ENCODE measurements at regions not wholly inside any gene's neighbourhood (a gene's known extent, or its start where the extent isn't known, plus 50 kb on each side); places are given as distances from the start of the nearest gene placed in this dataset.
"Not testable (repeated sequence)": the region's sequence is repeated elsewhere in the genome, so short reads cannot be mapped to it uniquely, and the experiment has no call there.

DNA sequence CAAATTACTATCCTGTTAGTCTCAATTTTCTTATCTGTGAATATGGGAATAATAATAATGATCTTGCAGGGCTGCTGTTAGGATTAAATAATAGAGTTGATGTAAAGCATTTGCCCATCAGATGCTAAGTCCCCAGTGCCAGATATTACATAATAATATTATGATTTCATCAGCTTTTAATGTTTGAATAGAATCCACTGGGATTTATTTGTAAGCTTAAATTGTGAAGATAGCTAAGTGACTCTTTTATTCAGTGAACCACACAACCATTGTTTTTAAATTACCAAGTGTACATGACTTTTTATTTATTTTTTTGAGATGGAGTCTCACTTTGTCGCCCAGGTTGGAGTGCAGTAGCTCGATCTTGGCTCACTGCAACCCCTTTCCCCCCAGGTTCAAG lies 510.3 kb upstream of the DPP6 start:
- DNase-seq, result no peak

DNA sequence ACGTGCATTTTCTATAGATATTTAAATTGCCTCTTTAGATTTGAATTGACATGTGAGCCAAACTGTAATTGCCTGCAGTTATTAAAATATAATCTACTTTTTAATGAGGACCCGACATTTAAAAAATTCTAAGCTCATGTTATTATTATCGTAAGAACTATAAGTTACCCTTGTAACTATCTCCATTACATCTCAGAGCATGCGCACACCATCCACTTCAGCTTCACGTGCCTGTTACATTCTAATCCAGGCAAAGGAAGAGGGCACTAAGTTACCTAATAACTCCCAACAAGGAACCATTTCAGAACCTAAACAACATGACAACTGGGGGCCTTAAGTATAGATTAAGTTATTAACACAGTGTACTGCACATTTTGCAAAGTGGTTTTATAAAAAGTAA lies 509.0 kb upstream of the DPP6 start:
- DNase-seq, result no peak

DNA sequence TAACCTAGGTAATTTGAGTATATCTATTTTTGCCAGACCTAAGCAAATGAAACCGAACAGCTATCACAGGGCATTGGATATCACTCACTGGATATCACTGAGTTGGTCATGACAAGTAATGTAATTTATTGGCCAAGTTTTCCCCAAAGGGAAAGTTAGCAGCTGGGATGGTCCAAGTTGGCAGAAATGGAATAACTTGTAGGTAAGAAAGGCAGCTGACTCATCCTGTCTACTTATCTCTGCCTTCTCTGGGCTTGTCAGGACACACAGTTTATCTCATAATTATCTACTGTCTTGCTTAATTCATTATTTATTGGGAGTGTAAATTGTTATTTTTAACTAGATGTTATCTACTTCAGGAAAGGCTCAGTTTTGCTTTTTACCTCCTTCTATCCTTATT lies 502.0 kb upstream of the DPP6 start:
- DNase-seq, result no peak

DNA sequence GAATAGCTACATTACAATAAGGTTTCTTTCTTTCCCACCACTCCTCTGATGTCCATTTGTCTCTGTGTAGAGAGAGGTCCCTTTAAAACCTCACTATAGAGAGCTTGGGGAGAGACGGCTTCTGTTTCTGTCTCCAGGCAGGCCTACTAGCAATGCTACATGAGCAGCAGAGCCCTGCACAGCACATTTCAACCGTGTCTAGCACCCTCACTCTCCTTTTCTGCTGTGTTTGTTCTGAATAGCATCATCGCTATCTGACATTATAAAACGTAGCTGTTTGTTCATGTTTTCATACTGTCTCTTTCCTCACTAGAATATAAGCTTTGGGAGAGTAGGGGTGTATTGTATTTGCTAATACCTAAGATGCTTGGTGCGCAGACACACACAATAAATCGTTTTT lies 487.8 kb upstream of the DPP6 start:
- no peak for DNase-seq

DNA sequence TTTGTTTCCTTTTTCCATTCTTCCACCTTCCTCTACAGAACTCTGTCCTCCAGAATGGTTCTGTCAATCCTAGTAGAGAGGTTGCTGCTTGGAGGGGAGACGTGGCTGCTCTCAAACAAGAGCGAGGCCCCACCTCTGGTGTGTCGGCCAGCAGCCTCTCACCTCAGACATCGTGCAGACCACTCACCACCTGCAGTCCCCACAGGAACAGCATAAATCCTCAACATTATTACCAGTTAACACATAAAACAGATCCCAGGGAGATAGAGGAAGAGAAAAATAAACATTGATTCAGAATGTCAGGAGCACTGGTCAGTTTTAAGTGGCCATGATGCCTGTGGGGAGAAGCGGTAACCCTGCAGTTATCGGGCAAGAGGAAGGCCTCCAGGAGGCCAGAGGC lies 485.9 kb upstream of the DPP6 start:
- DNase-seq, result no peak

DNA sequence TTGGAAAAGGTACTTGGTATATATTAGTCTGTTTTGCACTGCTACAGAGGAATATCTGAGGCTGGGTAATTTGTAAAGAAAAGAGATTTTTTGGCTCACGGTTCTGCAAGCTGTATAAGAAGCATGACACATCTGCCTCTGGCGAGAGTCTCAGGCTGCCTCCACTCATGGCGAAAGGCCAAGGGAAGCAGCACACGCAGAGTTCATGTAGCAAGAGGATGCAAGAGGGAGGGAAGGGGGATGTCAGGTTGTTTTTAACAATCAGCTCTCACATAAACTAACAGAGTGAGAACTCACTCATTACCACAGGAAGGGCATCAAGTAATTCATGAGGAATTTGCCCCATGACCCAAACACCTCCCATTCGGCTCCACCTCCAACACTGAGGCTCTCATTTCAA lies 484.8 kb upstream of the DPP6 start:
- DNase-seq, result no peak

DNA sequence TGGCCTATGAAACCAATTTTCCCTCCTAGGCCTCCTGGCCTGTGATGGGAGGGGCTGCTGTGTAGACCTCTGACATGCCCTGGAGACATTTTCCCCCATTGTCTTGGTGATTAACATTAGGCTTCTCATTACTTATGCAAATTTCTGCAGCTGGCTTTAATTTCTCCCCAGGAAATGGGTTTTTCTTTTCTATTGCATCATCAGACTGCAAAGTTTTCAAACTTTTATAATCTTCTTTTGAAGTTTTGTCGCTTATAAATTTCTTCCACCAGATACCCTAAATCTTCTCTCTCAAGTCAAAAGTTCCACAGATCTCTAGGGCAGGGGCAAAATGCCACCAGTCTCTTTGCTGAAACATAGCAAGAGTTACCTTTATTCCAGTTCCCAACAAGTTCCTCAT lies 482.7 kb upstream of the DPP6 start:
- not testable (repeated sequence) for DNase-seq

DNA sequence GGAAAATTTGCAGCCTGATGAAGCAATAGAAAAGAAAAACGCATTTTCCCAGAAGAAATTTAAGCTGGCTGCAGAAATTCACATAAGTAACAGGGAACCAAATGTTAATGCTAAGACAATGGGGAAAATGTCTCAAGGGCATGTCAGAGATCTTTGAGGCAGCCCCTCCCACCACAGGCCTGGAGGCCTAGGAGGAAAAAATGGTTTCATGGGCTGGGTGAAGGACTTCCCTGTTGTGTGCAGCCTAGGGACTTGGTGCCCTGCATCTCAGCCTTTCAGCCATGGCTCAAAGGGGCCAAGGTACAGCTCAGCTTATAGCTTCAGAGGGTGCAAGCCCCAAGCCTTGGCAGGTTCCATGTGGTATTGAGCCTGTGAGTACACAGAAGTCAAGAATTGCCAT lies 476.1 kb upstream of the DPP6 start:
- no peak for DNase-seq

DNA sequence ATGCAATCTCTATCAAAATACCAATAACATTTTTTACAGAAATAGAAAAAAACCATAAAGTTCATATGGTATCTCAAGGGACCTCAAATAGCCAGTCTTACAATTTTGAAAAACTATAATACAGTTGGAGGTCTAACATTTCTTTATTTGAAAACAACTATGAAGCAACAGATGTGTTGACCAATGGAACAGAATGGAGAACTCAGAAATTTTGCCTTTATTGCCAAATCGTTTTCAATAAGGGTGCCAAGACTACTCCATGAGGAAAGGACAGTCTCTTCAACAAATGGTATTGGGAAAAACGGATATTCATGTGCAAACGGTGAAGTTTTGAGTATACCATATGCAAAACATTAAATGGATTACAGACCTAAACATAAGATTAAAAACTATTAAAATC lies 470.8 kb upstream of the DPP6 start:
- DNase-seq, result no peak

DNA sequence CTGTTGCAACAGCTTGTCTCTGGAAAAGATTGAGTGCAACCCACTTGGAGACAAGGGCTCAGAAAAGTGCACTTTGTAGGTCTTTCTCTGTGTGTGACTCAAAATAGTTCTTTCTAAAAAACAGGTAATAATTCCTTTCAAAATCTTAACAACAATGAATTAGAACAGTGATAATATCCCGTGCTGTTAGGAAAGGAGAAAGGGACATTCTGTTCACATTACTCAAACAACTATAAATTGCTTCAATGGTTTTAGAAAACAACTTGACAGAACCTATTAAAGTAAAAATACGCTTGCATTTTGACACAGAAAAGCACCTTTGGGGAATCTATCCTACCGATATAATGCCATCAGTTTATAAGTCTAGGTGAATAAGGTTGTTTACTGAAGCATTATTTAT lies 468.1 kb upstream of the DPP6 start:
- DNase-seq, result no peak

DNA sequence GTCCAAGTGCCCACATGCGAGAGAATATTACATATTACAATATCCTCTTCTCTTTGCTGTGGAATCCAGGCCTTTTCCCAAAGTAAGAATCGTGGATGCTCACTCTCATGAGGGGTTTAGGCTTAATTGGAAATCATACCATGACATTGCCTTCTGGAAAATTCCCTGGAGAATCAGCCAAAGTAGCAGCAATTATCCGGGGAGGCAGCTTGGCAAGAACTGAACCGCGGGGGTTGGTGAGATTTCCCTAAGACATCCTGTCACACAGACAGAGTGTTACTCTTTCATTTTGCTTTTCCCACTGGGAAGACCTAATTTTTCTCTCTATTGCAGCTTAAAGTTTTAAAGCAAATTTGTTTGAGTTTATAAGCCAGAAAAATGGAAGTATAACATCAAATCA lies 463.6 kb upstream of the DPP6 start:
- no peak for DNase-seq

DNA sequence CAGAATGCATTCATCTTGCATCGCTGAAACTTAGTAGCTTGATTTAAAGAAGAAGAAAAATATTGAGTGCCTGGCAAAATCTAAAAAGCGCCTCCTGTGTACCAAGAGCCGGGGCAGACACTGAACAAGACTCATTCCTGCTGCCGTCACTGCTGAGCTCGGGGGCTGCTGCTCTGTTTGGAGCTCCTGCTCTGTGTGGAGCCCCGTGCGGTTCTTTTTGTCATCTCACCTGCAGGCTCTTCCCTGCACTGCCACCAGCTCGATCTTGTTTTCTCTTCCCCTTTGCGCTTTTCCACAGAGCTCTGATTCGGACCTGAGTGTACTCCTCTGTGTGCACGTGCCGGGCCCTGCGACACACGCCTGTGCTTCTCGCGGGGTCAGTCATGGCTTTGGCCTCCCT lies 462.1 kb upstream of the DPP6 start:
- DNase-seq, result no peak

DNA sequence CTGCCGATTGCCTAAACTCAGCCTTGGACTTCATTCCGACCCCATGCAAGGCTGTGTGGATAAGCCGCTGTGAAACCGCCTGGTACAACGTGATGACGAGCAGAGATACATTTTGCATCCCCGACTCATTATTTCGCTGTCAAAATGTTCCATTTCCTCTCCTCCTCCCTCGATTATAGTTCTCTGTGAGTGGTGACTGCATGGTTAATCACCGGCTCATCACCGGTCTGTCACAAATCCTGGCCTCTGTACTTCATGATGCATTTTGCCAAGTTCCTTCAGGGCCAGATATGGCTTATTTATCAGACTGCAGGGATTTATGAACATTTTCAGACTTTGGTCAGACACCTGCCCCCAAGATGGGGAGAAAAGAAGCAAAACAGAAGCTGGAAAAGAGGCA lies 461.6 kb upstream of the DPP6 start:
- DNase-seq, result no peak

DNA sequence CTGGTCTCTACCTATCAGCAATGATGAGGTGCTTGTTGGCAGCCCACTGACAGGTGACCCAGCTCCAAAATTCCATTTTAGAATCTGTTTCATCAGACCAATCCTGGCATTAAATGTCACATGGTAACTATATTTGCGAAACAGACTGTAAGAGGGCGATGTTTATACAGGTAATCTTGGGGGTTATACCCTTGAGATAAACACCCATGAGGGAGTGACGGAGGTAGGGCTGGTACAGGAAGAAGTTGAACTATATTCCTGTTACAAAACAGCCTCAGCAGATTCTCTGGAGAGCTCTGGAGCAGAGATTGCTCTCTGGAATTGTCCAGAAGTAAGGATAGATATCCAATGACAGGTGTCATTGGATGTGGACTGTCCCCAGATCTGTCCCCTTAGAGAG lies 444.8 kb upstream of the DPP6 start:
- DNase-seq, result no peak

DNA sequence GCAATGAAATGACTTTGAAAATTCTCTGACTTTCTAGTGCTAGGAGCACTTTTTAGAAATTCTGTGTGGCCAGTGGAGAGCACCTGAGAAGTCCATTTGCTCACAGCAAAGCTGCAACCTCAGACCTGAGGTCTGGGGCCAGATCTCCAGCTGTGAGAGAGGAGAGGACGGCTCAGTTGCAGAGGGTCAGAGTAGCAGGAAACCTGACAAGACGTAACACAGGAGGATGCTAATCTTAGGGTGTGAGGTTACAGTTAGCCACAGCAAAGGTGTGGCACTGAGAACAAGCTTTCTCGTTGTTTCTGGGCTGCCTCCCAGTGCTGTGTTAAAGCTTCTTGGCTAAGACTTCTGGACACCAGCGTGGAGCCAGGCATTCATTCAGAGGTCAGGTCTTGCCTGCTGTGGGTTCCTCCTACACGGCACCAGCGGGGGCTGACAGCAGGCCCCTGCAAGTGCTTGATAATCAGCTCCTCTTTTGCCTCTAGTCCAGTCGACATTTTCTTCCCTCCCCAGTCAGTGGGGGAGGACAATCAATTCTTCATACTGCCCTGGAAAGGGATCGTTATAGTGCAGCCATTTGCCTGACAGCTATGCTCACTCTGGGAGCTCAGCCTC lies 435.4 kb upstream of the DPP6 start:
- DNase-seq, result no peak

DNA sequence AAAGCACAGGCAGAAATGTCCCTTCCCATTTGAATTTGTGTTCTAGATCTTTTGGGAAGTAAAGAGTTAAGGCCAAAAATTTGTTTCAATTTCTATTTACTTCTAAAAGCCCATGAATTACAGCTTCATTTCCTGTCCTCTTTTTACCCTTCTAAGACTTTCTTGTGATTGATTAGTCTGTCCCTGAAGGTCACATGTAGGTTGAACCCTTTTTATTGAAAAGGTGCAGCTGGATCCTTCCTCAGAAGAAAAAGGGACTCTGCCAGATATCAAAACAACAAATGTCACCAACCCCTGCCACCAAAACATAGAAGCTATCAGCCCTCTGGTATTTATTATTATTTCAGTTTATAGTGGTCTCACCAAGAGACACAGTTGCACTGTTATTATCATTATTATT lies 424.9 kb upstream of the DPP6 start:
- no peak for DNase-seq

DNA sequence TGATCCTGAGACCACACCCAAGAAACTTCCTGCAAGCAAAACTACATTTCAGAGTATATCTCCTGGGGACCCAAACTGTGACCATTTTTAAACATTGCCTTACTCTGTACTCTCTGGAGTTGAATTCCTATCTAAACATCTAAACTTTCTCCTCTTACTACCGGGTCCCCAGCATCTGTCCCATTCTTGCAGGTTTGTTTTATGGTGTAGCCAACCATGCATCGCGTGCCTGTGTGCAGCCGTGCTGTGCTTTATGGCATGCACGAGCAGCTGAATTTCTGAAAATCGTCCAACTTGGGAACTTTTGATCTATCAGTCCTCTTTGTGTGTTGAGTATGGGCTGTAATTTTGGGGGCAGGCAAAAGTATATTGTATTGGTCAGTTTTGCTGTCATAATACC lies 423.8 kb upstream of the DPP6 start:
- DNase-seq, result no peak

DNA sequence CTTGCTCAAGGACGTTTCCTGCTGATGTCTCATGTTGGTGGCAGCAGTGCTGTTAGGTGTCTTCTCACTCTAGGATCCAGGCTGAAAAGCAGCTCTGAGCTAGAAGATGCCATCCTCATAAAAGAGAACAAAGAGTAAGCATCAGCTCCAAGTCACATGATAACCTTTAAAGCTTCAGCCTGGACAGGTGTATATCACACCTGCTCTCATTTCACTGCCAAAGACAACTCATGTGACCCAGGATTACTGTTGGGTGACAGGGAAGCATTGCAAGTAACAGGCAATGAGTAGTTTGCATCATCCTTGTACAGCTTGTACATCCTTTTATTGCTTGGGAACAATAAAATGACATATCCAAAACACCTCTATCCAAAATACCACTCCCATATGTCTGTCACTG lies 423.4 kb upstream of the DPP6 start:
- DNase-seq, result no peak

DNA sequence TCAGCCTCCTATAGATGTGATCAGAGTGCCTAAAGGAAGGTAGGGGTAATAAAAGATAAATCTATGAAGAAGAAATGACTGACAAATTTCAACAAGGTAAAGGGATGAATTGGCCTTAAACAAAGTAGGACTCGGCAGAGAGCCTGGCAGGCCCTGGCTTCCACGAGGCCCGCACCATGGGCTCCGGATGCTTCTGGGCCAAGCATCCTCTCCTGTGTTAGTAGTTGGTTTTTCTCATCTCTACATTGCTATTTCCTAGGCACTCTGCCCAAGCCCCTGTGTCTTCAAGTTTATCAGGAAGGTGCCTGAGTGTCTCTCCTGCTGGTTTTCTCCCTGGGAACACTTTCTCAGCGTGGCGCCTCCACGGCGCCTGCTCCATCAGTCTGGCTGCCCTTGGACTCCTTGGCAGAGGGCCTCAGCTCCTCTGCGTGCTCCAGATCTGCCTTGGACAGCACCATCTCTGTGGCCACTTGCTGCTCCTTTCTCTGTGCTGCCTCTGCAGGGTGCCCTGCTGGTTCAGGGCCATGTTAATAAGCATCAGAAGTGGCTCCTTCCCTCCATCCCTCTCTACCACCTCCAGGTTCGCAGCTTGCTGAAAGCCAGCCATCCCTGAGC lies 413.3 kb upstream of the DPP6 start:
- DNase-seq, result no peak

DNA sequence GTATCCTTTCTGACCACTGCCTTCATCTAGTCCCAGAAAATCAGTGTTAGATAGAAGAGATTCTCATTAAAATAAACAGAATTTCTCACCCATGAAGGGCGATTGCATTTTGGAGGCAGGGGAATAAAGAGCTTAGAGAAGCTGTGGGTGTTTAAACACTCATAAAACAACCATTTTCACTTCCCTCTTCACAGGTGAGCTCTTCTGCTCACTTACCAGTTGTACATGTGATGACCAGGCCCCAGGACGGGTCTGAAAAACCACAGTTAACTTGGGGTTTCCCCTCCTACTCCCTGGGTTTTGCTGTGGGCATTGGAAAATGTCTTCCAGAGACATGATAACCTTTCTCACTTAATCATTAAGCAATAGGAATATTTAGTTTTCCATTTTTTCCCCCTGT lies 411.6 kb upstream of the DPP6 start:
- no peak for DNase-seq

DNA sequence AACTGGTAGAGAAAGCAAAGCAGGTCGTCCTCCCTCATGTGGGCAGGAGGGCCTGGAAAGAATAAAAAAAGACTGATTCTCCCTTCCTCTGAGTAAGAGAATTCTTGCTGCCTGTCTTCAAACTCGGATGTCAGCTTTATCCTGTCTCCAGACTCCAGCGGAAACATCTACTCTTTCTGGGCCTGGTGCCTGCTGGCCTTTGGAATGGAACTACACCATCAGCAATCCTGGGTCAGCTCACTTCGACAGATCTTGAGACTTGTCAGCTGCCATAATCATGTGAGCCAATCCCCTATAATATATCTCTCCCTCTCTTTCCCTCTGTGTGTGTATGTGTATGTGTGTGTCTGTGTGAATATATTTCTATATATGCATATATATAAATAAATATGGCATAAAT lies 411.0 kb upstream of the DPP6 start:
- no peak for DNase-seq

DNA sequence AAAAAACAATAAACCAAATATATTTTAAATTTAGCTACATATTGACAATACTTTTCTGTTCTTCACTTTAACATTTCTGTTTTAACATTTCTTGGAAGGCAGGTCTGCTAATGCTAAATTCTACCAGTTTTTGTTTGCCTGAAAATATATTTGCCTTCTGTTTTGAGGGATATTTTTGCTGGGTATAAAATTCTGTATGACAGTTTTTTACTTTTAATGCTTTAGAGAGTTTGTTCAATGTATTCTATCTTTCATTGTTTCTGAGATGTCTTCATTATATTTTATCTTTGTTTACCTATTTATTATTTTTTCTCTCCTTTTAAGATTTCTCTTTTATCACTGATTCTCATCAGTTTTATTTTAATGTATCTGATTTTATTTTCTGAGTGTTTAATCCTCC lies 409.2 kb upstream of the DPP6 start:
- DNase-seq, result no peak

DNA sequence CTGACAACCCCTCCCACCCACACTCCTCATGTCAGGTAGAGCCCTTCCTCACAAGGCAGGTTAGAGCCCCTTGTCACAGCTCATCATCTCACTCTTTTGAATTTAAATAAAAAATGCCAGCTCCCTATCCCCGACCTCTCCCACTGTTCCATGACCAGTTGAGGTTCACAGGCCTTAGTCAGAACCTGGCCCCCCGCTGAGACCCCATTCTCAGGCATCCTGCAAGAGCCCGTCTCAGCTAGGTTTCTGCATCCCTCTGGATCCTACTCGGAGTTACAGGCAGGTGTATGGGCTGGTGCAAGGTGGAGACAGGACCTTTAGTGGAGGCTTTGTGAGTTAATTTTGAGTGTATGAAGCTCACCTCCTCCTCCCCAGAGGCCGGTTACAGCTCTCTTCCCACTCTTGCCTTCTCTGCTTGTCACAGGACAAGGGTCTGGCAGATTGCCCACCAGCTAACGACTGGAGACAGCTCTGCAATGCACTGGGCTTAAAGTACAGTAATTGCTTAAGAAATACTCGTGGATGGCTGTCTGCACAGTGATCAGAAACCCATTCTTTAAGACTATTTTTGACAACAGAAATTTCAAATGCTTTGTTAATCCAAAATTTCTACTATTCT lies 394.9 kb upstream of the DPP6 start:
- no peak for DNase-seq

DNA sequence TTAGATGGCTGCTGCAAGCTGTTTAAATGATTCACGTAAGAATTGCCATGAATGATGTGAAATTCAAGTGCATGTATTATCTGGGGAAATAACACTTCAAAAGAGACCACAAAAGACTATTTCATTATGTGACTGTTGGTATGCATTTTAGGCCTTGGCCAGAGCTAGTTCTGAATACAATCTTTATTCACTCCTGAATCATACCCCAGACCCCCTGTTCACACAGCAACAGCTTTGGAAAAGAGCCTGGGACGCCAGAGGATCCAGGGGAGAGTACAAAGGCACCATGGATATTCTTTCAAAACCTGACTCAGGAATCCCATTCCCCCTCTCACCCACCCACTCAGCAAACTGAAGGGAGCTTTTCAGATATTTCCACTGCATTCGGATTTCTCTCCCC lies 377.1 kb upstream of the DPP6 start:
- DNase-seq, result no peak

DNA sequence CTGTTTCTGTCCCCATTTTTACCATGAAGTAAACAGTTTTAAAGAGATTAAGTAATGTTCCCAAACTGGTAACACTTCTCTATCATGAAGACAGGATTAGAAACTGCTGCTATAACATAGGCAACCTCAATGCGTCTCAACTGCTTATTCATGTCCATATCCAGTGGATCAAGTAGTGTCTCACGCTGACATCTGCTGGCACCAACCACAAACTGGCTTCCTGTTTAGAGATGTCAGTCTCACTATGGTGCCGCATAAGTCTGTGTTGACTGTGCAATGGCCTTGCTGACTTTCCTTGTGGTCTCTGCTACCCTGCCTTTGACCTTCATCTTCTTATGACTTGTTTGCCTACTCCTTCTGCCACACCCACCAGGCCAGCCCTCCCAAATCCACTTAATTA lies 369.6 kb upstream of the DPP6 start:
- DNase-seq, result no peak

All from fibroblast of skin of back (primary cell).